Ovary (tissue), 7 donors: ENCODE measurements at regions not wholly inside any gene's neighbourhood (a gene's known extent, or its start where the extent isn't known, plus 50 kb on each side); places are given as distances from the start of the nearest gene placed in this dataset.

Experiments
- DNase-seq, 5 donors: peaks; one replicate each; pipeline ENCODE4 v3.0.0-alpha.2; 2019 to 2020
- H3K27ac ChIP-seq, 2 donors: fragments of 200-600 bp; one replicate each; pipeline versions ENCODE4 v1.5.1 to v1.8.0; 2019 to 2022
- H3K27me3 ChIP-seq: fragments of 200-600 bp; one replicate; pipeline ENCODE4 v1.8.0; 2022
- H3K36me3 ChIP-seq: fragments of 200-600 bp; sonication (generic); one replicate; pipeline ENCODE4 v1.5.1; 2019
- H3K4me1 ChIP-seq: one replicate; pipeline ENCODE4 v1.8.1; 2013; ENCODE audit warnings: mild to moderate bottlenecking, moderate library complexity; ENCODE audit not compliant: insufficient read depth
- H3K4me3 ChIP-seq: fragments of 200-600 bp; sonication (generic); one replicate; pipeline ENCODE4 v1.5.1; 2017
- H3K9me3 ChIP-seq, 2 donors: fragments of 200-600 bp in 1 of 2; sonication (generic) in 1 of 2; one replicate each; pipeline versions ENCODE4 v1.5.1 to v1.8.1; 2013 to 2019; ENCODE audit warnings: mild to moderate bottlenecking in 1 of 2, moderate library complexity in 1 of 2
- EP300 ChIP-seq: sonication (generic); formaldehyde crosslinking; IDR thresholded peaks from one replicate; pipeline ENCODE4 v1.6.1; 2017; ENCODE audit warnings: antibody characterized with exemption
- POLR2A ChIP-seq: fragments of 450-650 bp; IDR thresholded peaks from one replicate; pipeline ENCODE4 v1.6.1; 2017; ENCODE audit warnings: antibody characterized with exemption, mild to moderate bottlenecking, moderate library complexity
- WGBS, 3 donors: extraction: QIAGEN DNeasy Blood & Tissue Kit in 1 of 3; methylation state at CpG; one replicate each; pipeline versions ENCODE4 v1.1.5 to v1.1.7; 2013 to 2017; 5-methylcytosine and 5-hydroxymethylcytosine counted together
- intact Hi-C, 4 donors: fragments of 100-400 bp; cut with DNase I; formaldehyde crosslinking; loops; one replicate each; pipeline versions ENCODE4 v1.11.0 to v1.15.1; 2022 to 2023
- TF ChIP-seq, protein P1 (sequence below), 3 donors: fragments of 450-650 bp in 2 of 3; fragments of 200-600 bp in 1 of 3; IDR thresholded peaks; one replicate each; pipeline versions ENCODE4 v1.5.1 to v1.8.0; 2016 to 2022; ENCODE audit warnings: antibody characterized with exemption in 3 of 3, mild to moderate bottlenecking in 1 of 3
- donor health status: DM: no; HTN: no; CAD: no; lungs with moderate emphysema.
- donor health status: DM: no; HTN: no; CAD: no.
- donor health status: Bipolar disorder and iron deficiency.
- donor health status: DM: no; HTN: no; CAD: no.
- donor health status: DM: yes; HTN: yes; CAD: no.

DNA sequence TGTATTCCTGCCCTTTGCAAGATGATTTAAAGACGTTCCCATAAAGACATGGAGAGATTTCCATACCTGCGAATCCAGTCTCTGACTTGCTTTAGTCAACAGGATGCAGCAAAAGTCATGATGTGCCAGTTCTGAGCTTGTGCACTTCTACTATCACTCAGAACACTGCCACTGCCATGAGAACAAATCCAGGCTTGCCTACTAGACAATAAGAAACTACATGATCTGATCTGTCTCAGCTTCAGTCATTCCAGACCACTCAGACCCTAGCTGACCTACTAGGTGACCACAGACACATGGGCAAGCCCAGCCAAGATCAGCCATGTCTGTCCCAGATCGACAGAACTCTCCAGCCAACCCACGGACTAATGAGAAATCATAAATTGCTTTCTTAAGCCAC is 219.2 kb downstream of the RRAGC start:
- H3K36me3 ChIP-seq: no peaks in the 10 kb centered on the region
- WGBS, 3 donors: 67 to 73% (median 71%) methylated on average over 4 of the region's 4 CpGs
- intact Hi-C loops: no loop called here
- H3K4me1 ChIP-seq: no peaks in the 10 kb centered on the region
- no peak for DNase-seq
- no peaks in the 10 kb centered on the region for H3K27me3 ChIP-seq
- no peaks in the 10 kb centered on the region for H3K9me3 ChIP-seq
- no peak overlapping the region for H3K4me3 ChIP-seq
- TF ChIP-seq EP300 (no peak), POLR2A (no peak)
- TF ChIP-seq, protein P1, sequence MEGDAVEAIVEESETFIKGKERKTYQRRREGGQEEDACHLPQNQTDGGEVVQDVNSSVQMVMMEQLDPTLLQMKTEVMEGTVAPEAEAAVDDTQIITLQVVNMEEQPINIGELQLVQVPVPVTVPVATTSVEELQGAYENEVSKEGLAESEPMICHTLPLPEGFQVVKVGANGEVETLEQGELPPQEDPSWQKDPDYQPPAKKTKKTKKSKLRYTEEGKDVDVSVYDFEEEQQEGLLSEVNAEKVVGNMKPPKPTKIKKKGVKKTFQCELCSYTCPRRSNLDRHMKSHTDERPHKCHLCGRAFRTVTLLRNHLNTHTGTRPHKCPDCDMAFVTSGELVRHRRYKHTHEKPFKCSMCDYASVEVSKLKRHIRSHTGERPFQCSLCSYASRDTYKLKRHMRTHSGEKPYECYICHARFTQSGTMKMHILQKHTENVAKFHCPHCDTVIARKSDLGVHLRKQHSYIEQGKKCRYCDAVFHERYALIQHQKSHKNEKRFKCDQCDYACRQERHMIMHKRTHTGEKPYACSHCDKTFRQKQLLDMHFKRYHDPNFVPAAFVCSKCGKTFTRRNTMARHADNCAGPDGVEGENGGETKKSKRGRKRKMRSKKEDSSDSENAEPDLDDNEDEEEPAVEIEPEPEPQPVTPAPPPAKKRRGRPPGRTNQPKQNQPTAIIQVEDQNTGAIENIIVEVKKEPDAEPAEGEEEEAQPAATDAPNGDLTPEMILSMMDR (IDR thresholded peaks at IDR 0.05): no peak
- no peak overlapping the region for H3K27ac ChIP-seq

DNA sequence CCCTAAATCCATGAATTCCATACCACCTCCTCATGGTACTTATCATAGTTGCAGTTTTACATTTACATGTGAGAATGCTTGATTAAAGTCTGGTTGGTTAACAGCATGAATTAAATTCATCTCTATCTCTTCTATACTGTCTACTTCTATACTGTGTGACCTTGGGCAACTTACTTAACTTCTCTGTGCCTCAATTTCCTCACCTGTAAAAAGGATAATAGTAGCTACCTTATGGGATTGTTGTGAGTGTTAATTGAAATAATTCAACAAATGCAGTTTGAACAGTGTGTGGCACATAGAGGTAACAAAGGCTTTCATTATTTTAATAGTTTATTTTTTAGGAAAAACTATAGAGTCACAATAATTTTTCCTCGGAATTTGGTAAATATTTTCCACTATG is 231.3 kb downstream of the RRAGC start:
- Histone ChIP-seq H3K27me3 (no peaks in the 10 kb centered on the region), H3K27ac (no peak overlapping the region), H3K4me3 (no peak overlapping the region), H3K36me3 (no peaks in the 10 kb centered on the region), H3K9me3 (no peaks in the 10 kb centered on the region), H3K4me1 (no peaks in the 10 kb centered on the region)
- TF ChIP-seq POLR2A: no peak
- TF ChIP-seq, protein P1 (IDR thresholded peaks at IDR 0.05): no peak
- no peak for TF ChIP-seq EP300
- intact Hi-C loops: loop anchor here in 1 of 4 donors (10.0 kb wide), 1 partner anchor 453 kb away; no protein-coding TSS in a partner anchor
- WGBS, 3 donors: 71 to 85% (median 81%) methylated on average over 1 of the region's 1 CpG
- DNase-seq: no peak

DNA sequence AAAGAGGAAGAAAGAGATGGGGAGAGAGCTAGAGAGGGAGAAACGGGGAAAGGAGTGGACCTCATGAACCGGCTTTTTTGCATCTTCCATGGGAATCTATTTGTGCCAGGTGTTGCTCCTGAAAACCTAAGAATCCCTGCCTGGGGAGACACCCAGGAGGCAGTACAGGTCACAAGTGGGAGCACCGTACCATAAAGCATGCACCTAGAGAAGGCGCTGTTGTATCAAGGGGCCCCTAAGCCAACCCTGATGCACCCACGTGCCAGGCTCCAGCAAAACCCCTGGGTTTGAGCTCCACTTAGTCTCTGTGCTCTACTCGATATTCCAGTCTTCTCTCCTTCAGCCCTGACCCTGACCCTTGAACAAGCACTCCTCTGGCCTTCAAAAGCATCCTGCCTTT is 233.6 kb downstream of the RRAGC start:
- WGBS, 3 donors: 68 to 73% (median 71%) methylated on average over 6 of the region's 6 CpGs
- Histone ChIP-seq H3K36me3 (no peaks in the 10 kb centered on the region), H3K27me3 (no peaks in the 10 kb centered on the region), H3K4me1 (no peaks in the 10 kb centered on the region), H3K9me3 (no peaks in the 10 kb centered on the region), H3K27ac (no peak overlapping the region), H3K4me3 (no peak overlapping the region)
- intact Hi-C loops: loop anchor here in 1 of 4 donors (10.0 kb wide), 1 partner anchor 451 kb away; no protein-coding TSS in a partner anchor
- no peak for DNase-seq
- TF ChIP-seq, protein P1 (IDR thresholded peaks at IDR 0.05): no peak
- TF ChIP-seq EP300: no peak
- no peak for TF ChIP-seq POLR2A

DNA sequence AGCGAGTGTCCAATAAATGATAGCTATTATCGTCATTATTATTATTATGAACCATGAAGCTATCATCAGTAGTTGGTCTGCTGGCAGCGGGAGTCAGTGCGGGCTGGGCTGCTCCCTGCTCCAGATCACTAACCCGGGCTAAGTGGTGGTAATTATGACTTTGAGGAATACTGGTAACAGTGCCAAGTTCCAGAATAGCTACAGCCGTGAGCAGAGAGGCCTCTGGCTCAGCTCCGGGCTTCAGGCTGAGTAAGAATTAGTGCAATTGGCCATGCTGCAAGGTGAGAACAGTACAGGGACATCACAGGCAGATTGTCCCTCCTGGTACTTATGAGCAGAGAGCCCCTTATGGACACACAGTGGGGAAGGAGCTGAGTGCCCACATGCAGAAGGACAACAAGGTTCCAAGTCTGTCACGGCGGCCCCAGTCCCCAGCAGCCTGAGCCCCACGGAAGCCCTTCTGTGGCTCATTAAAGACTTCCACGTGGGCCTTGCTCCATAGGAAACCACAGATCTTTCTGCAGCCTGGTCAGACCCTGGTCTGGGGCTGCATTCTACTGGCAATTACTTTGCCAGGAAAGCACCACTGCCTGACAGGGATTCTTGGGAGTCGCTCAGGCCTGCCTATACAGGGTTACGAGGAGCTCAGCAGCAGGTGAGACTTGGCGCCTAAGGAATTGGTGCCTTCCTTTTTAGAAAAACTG is 235.1 kb downstream of the RRAGC start:
- Histone ChIP-seq H3K27ac (no peak overlapping the region), H3K4me1 (no peaks in the 10 kb centered on the region), H3K9me3 (no peaks in the 10 kb centered on the region), H3K27me3 (no peaks in the 10 kb centered on the region), H3K36me3 (no peaks in the 10 kb centered on the region), H3K4me3 (no peak overlapping the region)
- no peak for TF ChIP-seq POLR2A
- no peak for TF ChIP-seq EP300
- TF ChIP-seq, protein P1 (IDR thresholded peaks at IDR 0.05): no peak
- WGBS, 3 donors: 49 to 50% (median 50%) methylated on average over 14 of the region's 14 CpGs
- no peak for DNase-seq
- intact Hi-C loops: loop anchor here in 1 of 4 donors (10.0 kb wide), 1 partner anchor 450 kb away; no protein-coding TSS in a partner anchor
